ENCODE measurements at regions not wholly inside any gene's neighbourhood (a gene's known extent, or its start where the extent isn't known, plus 50 kb on each side); places are given as distances from the start of the nearest gene placed in this dataset.

- no peak overlapping the region for H3K56ac ChIP-seq (ENCODE audit: extremely low read depth, insufficient read depth, low read length)
- DNase-seq (no peak), ATAC-seq (ENCODE audit: low read depth) (no peak)
- H3K4me1 ChIP-seq (ENCODE audit: control insufficient read depth, insufficient read depth, low read length) = no peaks in the 10 kb centered on the region; the same call in 1 of the 2 replicates
- H2AK5ac ChIP-seq (ENCODE audit: low read depth, low read length) = no peak overlapping the region
- no peak overlapping the region for H3K4me2 ChIP-seq (ENCODE audit: low read depth, low read length)
- H3K4ac ChIP-seq (ENCODE audit: low read depth, low read length) = no peak overlapping the region
- H3K23ac ChIP-seq (ENCODE audit: low read depth, low read length) = no peak overlapping the region
- ChIA-PET POLR2A (ENCODE audit: unreplicated experiment) (no interaction called here), CTCF (interaction anchor here (0.6 kb wide), 1 partner anchor 22 kb away, joined by 4 read pairs; no protein-coding TSS in a partner anchor)
- no CpG with 5 or more reads among the region's 3 CpGs for WGBS, 2 experiments (ENCODE audit: extremely low coverage in 2 of 2, insufficient read length in 1 of 2)
- no peak overlapping the region for H2AK9ac ChIP-seq (replicated peaks; ENCODE audit: low read depth, low read length, poor library complexity)
- no peak overlapping the region for H4K5ac ChIP-seq (ENCODE audit: low read depth, low read length)
- intact Hi-C loops (cut with micrococcal nuclease) (no loop called here), in situ Hi-C loops (cut with MboI; ENCODE audit: low sequenced_read_pairs) (no loop called here), dilution Hi-C loops (cut with HindIII; ENCODE audit: low sequenced_read_pairs, unreplicated experiment) (no loop called here)
- H3K9me1 ChIP-seq (ENCODE audit: insufficient read depth, low read length) = no peaks in the 10 kb centered on the region
- BruUV-seq (replicated peaks) = no TSS peak
- no peak overlapping the region for H3K14ac ChIP-seq (replicated peaks; ENCODE audit: low read depth, low read length)
- no peak overlapping the region for H3K4me3 ChIP-seq (ENCODE audit: insufficient read depth, low read depth, low read length)
- no peak overlapping the region for H2BK5ac ChIP-seq (ENCODE audit: low read depth, low read length, poor library complexity, severe bottlenecking)
- H3K27ac ChIP-seq (ENCODE audit: insufficient read depth, low read length) = no peak overlapping the region
- H2BK15ac ChIP-seq (ENCODE audit: low read depth, low read length) = no peak overlapping the region
- H2AFZ ChIP-seq (replicated peaks; ENCODE audit: low read length, poor library complexity) = no peak overlapping the region
- H2BK20ac ChIP-seq (ENCODE audit: low read depth, low read length) = no peak overlapping the region
- TF ChIP-seq RFX5 (IDR thresholded peaks at IDR 0.05; ENCODE audit: low read depth, low read length) = no peak
- TF ChIP-seq CHD1 (IDR thresholded peaks at IDR 0.05; ENCODE audit: low read depth, low read length) = no peak
- TF ChIP-seq CEBPB (IDR thresholded peaks at IDR 0.05; ENCODE audit: low read depth, low read length) = no peak
- TF ChIP-seq MAZ (IDR thresholded peaks at IDR 0.05; ENCODE audit: borderline replicate concordance, low read depth, low read length) = no peak
- H3K9ac ChIP-seq (ENCODE audit: low read depth, low read length) = no peak overlapping the region
- no peaks in the 10 kb centered on the region for H4K20me1 ChIP-seq (ENCODE audit: insufficient read depth, low read length)
- no peaks in the 10 kb centered on the region for H3K27me3 ChIP-seq (ENCODE audit: control insufficient read depth, insufficient read depth, low read length)
- no peak overlapping the region for H4K91ac ChIP-seq (ENCODE audit: insufficient read depth, low read depth, low read length)
- H3K36me3 ChIP-seq (ENCODE audit: control insufficient read depth, insufficient read depth, low read length) = no peaks in the 10 kb centered on the region
- H3K79me1 ChIP-seq (ENCODE audit: low read depth in 1 of 2, low read length in 2 of 2) = no peaks in the 10 kb centered on the region
- no peaks in the 10 kb centered on the region for H3K9me3 ChIP-seq (ENCODE audit: control insufficient read depth, insufficient read depth, low read length)
- no peak overlapping the region for H3K18ac ChIP-seq (ENCODE audit: low read depth, low read length)
- no peak overlapping the region for H4K8ac ChIP-seq (ENCODE audit: low read depth in 2 of 2, low read length in 2 of 2)
- H2BK120ac ChIP-seq (ENCODE audit: low read depth, low read length) = no peak overlapping the region
Measured at GRCh38 chr6:78460711-78461110, 406.6 kb upstream of the IRAK1BP1 start.

Data from IMR-90 (cell line).